ENCODE measurements at regions not wholly inside any gene's neighbourhood (a gene's known extent, or its start where the extent isn't known, plus 50 kb on each side); places are given as distances from the start of the nearest gene placed in this dataset.

GRCh38 chr5:118533156-118533555, 455.2 kb downstream of the DTWD2 start (continued):
- TF ChIP-seq, protein P1, sequence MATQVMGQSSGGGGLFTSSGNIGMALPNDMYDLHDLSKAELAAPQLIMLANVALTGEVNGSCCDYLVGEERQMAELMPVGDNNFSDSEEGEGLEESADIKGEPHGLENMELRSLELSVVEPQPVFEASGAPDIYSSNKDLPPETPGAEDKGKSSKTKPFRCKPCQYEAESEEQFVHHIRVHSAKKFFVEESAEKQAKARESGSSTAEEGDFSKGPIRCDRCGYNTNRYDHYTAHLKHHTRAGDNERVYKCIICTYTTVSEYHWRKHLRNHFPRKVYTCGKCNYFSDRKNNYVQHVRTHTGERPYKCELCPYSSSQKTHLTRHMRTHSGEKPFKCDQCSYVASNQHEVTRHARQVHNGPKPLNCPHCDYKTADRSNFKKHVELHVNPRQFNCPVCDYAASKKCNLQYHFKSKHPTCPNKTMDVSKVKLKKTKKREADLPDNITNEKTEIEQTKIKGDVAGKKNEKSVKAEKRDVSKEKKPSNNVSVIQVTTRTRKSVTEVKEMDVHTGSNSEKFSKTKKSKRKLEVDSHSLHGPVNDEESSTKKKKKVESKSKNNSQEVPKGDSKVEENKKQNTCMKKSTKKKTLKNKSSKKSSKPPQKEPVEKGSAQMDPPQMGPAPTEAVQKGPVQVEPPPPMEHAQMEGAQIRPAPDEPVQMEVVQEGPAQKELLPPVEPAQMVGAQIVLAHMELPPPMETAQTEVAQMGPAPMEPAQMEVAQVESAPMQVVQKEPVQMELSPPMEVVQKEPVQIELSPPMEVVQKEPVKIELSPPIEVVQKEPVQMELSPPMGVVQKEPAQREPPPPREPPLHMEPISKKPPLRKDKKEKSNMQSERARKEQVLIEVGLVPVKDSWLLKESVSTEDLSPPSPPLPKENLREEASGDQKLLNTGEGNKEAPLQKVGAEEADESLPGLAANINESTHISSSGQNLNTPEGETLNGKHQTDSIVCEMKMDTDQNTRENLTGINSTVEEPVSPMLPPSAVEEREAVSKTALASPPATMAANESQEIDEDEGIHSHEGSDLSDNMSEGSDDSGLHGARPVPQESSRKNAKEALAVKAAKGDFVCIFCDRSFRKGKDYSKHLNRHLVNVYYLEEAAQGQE (IDR thresholded peaks at IDR 0.05; ENCODE audit: unreplicated experiment), result no peak
- TF ChIP-seq ZNF114 (CRISPR knock-in tag; IDR thresholded peaks at IDR 0.05) (no peak), JUNB (IDR thresholded peaks at IDR 0.05; ENCODE audit: unreplicated experiment) (no peak)

- DNase-seq (ENCODE audit: low spot score) (no peak), ATAC-seq (no peak)
- no peak for TF ChIP-seq CTCF (conservative IDR thresholded peaks at IDR 0.05; ENCODE audit: low read depth in 2 of 2)
- TF ChIP-seq JUNB (IDR thresholded peaks at IDR 0.05; ENCODE audit: unreplicated experiment), result no peak
- TF ChIP-seq EZH2phosphoT487 (IDR thresholded peaks at IDR 0.05; ENCODE audit: unreplicated experiment), result no peak
- no peak for TF ChIP-seq POLR2AphosphoS5 (IDR thresholded peaks at IDR 0.05; ENCODE audit: low read depth)
- TF ChIP-seq CREB1 (CRISPR knock-in tag; IDR thresholded peaks at IDR 0.05; ENCODE audit: low read depth), result no peak
- no peak for TF ChIP-seq ZNF331 (CRISPR knock-in tag; IDR thresholded peaks at IDR 0.05; ENCODE audit: low read depth)
- TF ChIP-seq, protein P2, sequence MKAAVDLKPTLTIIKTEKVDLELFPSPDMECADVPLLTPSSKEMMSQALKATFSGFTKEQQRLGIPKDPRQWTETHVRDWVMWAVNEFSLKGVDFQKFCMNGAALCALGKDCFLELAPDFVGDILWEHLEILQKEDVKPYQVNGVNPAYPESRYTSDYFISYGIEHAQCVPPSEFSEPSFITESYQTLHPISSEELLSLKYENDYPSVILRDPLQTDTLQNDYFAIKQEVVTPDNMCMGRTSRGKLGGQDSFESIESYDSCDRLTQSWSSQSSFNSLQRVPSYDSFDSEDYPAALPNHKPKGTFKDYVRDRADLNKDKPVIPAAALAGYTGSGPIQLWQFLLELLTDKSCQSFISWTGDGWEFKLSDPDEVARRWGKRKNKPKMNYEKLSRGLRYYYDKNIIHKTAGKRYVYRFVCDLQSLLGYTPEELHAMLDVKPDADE (IDR thresholded peaks at IDR 0.05), result no peak
- no peak for TF ChIP-seq ZNF114 (CRISPR knock-in tag; IDR thresholded peaks at IDR 0.05)
- Mint-ChIP-seq H3K27me3 (ENCODE audit: insufficient read depth, low read depth, poor library complexity) (no peaks in the 10 kb centered on the region), H3K4me3 (no peak overlapping the region), H3K9me3 (no peaks in the 10 kb centered on the region; the same call in 1 of the 3 replicates), H3K4me1 (peaks cover 12% of the 10 kb centered on the region), H3K27ac (no peak overlapping the region), H3K36me3 (ENCODE audit: low read depth) (no peaks in the 10 kb centered on the region)
- no peaks in the 10 kb centered on the region for H4K20me1 ChIP-seq (replicated peaks; ENCODE audit: insufficient read depth)
- no peak overlapping the region for H3K4me3 ChIP-seq
- no peak overlapping the region for H3K4me2 ChIP-seq
- H3K79me2 ChIP-seq (replicated peaks; ENCODE audit: insufficient read depth), result no peaks in the 10 kb centered on the region
- peak overlapping the region; percentile 35 for H2AFZ ChIP-seq
- no peaks in the 10 kb centered on the region for H3F3A ChIP-seq (replicated peaks; ENCODE audit: low read depth)
- no peaks in the 10 kb centered on the region for H3K36me3 ChIP-seq (ENCODE audit: insufficient read depth)
- peaks cover 13% of the 10 kb centered on the region for H3K9me2 ChIP-seq (ENCODE audit: insufficient read depth)
- H3K27me3 ChIP-seq (ENCODE audit: insufficient read depth), result no peaks in the 10 kb centered on the region
- no peak overlapping the region for H3K27ac ChIP-seq (ENCODE audit: low read depth)
- H3K4me1 ChIP-seq (ENCODE audit: insufficient read depth), result peaks cover 10% of the 10 kb centered on the region; the same call in 1 of the 2 replicates
Measured at GRCh38 chr5:118531276-118531675, 457.1 kb downstream of the DTWD2 start.

Measured in GM23338 (cell line).